ENCODE measurements at regions not wholly inside any gene's neighbourhood (a gene's known extent, or its start where the extent isn't known, plus 50 kb on each side); places are given as distances from the start of the nearest gene placed in this dataset.

DNA sequence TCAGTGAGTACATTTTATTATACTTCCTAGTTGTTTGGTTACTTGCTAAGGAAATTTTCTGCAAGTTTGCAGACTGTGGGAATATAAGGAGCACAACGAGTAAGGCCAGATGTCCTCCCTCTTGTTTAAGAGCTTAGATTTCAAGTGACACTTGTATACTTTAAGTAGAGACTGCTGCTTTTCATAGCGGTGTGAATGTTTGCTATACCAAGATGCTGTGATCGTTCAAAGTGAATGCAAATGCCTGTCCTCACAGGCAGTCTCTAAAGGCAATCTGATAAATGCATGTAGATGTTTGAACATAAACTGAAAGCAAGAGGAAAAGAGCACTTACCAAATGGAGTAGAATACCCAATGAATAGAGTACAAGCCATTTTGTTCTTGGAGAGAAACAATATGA lies 226.4 kb downstream of the NRIP1 start:
- TF ChIP-seq, protein P1, sequence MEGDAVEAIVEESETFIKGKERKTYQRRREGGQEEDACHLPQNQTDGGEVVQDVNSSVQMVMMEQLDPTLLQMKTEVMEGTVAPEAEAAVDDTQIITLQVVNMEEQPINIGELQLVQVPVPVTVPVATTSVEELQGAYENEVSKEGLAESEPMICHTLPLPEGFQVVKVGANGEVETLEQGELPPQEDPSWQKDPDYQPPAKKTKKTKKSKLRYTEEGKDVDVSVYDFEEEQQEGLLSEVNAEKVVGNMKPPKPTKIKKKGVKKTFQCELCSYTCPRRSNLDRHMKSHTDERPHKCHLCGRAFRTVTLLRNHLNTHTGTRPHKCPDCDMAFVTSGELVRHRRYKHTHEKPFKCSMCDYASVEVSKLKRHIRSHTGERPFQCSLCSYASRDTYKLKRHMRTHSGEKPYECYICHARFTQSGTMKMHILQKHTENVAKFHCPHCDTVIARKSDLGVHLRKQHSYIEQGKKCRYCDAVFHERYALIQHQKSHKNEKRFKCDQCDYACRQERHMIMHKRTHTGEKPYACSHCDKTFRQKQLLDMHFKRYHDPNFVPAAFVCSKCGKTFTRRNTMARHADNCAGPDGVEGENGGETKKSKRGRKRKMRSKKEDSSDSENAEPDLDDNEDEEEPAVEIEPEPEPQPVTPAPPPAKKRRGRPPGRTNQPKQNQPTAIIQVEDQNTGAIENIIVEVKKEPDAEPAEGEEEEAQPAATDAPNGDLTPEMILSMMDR (IDR thresholded peaks at IDR 0.05; ENCODE audit: insufficient read depth, low read depth, low read length) = no peak
- no peak for TF ChIP-seq EZH2 (IDR thresholded peaks at IDR 0.05; ENCODE audit: insufficient read depth, low read length)

Data from astrocyte (in vitro differentiated cells and primary cell).